DND-41 (cell line): ENCODE measurements at regions not wholly inside any gene's neighbourhood (a gene's known extent, or its start where the extent isn't known, plus 50 kb on each side); places are given as distances from the start of the nearest gene placed in this dataset.

Experiments
- EZH2 ChIP-seq: IDR thresholded peaks from 3 replicates; pipeline ENCODE4 v1.6.1; 2012; ENCODE audit warnings: borderline replicate concordance, low read depth, mild to moderate bottlenecking, moderate library complexity, low read length, inconsistent platforms; ENCODE audit not compliant: severe bottlenecking
- TF ChIP-seq, protein P1 (sequence below): IDR thresholded peaks from 2 replicates; pipeline ENCODE4 v1.5.1; 2012; ENCODE audit warnings: borderline replicate concordance, low read length, moderate library complexity, mild to moderate bottlenecking; ENCODE audit not compliant: poor library complexity, severe bottlenecking; ENCODE audit errors: extremely low read depth

DNA sequence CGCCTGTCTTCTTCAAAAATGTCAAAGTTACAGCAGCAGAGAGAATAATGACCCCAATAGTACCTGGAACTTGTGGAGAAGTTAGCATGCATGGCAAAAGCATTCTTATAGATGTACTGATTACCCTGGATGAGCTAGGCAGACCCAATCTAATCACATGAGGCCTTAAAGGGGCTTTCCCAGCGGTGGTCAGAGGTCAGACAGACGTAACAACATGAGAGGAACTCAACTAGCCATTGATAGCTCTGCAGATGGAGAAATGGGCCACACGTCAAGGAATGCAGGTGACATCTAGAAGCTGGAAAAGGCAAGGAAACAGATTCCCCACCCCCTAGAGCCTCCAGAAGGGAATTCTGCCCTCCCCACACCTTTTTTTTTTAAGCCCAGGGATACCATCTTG is 156.8 kb upstream of the ARID1B start:
- no peak for TF ChIP-seq EZH2
- TF ChIP-seq, protein P1, sequence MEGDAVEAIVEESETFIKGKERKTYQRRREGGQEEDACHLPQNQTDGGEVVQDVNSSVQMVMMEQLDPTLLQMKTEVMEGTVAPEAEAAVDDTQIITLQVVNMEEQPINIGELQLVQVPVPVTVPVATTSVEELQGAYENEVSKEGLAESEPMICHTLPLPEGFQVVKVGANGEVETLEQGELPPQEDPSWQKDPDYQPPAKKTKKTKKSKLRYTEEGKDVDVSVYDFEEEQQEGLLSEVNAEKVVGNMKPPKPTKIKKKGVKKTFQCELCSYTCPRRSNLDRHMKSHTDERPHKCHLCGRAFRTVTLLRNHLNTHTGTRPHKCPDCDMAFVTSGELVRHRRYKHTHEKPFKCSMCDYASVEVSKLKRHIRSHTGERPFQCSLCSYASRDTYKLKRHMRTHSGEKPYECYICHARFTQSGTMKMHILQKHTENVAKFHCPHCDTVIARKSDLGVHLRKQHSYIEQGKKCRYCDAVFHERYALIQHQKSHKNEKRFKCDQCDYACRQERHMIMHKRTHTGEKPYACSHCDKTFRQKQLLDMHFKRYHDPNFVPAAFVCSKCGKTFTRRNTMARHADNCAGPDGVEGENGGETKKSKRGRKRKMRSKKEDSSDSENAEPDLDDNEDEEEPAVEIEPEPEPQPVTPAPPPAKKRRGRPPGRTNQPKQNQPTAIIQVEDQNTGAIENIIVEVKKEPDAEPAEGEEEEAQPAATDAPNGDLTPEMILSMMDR: no peak
